ENCODE measurements at regions not wholly inside any gene's neighbourhood (a gene's known extent, or its start where the extent isn't known, plus 50 kb on each side); places are given as distances from the start of the nearest gene placed in this dataset.

- TF ChIP-seq CTCF (IDR thresholded peaks at IDR 0.05), result no peak
- no peak for TF ChIP-seq POLR2AphosphoS5 (IDR thresholded peaks at IDR 0.05)
- TF ChIP-seq POLR2A (IDR thresholded peaks at IDR 0.05), result no peak
- TF ChIP-seq EP300 (IDR thresholded peaks at IDR 0.05; ENCODE audit: low read depth), result no peak
These were observed 437.3 kb upstream of the ZNF507 start for GRCh38 chr19:31908080-31908479.

All from transverse colon (tissue), 4 donors.